HG03558 (cell line): ENCODE measurements at regions not wholly inside any gene's neighbourhood (a gene's known extent, or its start where the extent isn't known, plus 50 kb on each side); places are given as distances from the start of the nearest gene placed in this dataset.

Experiments used
- ATAC-seq: cut with Tn5 transposase; IDR thresholded peaks from one replicate; pipeline ENCODE4 v1.9.1; 2021; ENCODE audit warnings: moderate number of reproducible peaks; ENCODE audit not compliant: unreplicated experiment; ENCODE audit errors: extremely low read depth

DNA sequence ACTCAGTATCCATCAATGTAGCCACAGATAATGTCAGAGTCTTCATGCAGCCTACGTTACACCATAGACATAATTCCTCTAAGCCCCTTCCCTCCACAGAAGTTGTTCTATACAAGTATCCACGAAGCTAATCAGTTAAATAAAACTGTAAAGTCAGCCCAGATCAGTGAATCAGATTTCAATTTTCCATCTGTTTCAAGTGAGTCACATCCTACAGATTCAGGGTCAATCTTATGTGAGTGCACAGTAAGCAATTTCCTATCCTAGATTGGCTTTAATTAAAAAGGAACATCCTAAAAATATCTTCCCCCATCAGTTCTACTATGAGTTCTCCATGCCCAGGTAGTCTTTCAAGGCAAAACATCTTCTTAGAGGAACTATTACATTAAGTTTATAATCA lies 402.5 kb downstream of the EFNA5 start:
- ATAC-seq, result no peak

DNA sequence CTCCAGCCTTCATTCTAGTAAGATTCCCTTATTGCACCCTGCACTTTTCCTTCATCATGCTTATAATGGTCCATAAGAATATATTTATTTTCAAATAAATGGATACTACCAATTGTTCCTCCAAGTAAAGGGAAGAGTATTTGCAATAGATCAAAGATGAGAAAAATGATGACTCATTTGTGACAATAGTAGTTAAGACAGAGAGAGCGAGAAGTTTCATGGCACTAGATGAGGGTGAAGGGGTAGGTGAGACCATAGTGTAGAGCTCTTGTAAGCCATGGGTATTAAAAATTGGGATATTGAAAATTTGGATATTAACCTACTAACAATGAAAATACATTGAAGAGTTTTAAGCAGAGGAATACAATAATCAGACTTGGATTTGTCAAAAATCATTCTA lies 404.6 kb downstream of the EFNA5 start:
- no peak for ATAC-seq

GRCh38 chr5:107265193-107265592 lies 405.5 kb downstream of the EFNA5 start:
- ATAC-seq, result no peak

DNA sequence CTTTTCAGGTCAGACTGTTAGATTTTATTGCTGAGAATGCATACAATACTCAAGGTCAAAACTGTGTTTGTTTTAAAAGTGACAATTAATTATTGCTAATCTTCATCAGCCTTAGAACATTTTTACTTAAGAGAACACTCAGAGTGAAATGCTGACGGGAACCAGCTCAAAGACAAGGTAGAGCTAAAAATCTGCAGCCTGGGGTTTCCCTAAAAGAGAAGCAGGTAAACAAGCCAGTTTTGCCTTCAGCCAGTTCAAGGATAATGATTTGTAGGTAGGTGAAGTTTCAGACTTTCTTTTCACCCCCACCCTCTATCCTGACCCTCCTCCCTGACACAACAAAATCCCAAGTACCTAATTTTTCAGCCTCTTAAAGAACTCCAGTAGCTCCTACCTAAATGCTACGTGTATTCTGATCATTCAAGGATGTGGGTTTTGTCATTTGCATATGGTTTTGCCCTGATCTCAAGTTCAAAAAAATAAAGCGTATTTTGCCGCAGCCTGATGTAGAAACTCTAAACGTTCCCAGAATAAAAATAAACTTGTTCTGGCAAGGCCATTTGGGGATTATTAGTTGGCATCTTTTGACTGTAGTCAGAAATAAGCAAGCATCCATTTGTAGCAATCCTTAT lies 407.2 kb downstream of the EFNA5 start:
- ATAC-seq, result peak; percentile 92

GRCh38 chr5:107257885-107258520 lies 412.7 kb downstream of the EFNA5 start:
- peak; percentile 58 for ATAC-seq

GRCh38 chr5:107254902-107255234 lies 415.9 kb downstream of the EFNA5 start:
- ATAC-seq, result no peak

DNA sequence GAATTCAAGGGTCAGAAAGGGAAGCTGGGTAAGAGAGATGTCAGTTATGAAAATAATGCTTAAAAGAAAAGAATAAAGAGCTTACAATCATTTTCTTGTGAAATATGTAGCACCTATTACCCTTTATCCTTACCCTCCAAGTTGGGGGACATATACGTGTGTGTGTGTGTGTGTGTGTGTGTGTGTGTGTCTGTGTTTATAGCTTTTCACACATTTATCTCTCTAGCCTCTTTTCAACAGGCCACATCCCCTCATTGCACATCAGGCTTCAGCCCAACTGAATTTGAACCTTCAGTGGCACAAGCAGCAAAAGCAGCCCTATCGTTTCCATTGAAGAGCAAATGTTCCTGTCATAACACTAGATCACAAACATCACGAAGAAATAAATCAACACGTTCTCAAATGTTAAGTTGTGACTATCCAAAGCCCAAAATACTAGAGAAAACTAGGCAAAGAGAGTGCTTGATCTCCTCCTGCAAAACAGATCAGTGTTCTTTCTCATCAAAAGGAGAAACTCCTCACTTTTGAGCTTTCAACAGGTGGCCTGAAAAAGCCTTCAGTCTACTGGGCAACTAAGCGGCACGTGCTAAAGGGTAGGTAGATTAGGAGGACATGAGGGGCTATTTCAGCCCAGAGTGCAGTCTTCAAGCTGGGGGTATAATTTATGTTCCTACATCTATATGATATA lies 416.4 kb downstream of the EFNA5 start:
- no peak for ATAC-seq

GRCh38 chr5:107253246-107253645 lies 417.5 kb downstream of the EFNA5 start:
- no peak for ATAC-seq

GRCh38 chr5:107251151-107251550 lies 419.6 kb downstream of the EFNA5 start:
- no peak for ATAC-seq

DNA sequence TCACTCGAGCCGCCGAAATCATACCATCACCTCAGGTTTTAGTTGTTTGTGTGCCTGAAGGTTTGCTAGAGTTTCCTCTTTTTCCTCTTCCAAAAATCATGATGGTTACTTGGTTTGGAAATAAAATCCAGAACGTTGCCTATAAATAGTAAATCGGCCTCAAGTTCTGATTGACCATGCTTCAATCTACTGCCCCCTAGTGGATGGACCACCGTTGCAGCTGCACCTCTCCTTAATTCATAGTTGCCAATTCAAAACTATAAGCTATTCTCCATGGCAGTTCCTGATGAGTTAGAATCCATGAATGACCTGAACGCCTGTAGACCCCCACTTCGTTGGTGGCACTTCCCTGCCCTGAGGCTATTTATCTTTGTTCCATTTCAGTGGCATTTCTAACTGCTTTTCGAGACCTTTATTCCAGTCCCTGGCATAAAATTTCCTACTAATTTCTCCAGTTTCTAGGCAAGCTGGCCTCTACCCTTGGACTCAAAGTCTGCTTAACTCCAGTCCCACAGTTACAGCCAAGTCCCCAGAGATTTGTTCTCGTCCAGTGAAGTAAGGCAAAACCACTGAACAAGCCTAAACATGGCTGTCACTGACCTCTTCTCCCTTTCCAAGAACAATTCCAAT lies 422.6 kb downstream of the EFNA5 start:
- ATAC-seq, result no peak

- no peak for ATAC-seq
Measured at GRCh38 chr5:107247427-107247826, 423.3 kb downstream of the EFNA5 start.

DNA sequence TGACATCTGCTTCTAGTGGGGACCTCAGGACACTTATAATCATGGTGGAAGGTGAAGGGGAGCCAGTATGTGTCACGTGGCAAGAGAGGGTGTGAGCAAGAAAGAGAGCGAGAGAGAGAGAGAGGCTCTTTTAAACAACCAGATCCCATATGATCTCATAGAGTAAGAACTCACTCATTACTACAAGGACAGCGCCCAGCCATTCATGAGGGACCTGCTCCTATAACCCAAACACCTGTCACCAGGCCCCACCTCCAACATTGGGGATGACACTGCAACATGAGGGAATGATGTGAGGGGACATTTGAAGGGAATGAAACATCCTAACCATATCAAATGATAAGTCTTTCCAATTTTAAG lies 427.5 kb downstream of the EFNA5 start:
- ATAC-seq, result no peak

- ATAC-seq, result no peak
Measured at GRCh38 chr5:107242411-107243219, 428.1 kb downstream of the EFNA5 start.

- no peak for ATAC-seq
Measured at GRCh38 chr5:107241841-107242240, 428.9 kb downstream of the EFNA5 start.

DNA sequence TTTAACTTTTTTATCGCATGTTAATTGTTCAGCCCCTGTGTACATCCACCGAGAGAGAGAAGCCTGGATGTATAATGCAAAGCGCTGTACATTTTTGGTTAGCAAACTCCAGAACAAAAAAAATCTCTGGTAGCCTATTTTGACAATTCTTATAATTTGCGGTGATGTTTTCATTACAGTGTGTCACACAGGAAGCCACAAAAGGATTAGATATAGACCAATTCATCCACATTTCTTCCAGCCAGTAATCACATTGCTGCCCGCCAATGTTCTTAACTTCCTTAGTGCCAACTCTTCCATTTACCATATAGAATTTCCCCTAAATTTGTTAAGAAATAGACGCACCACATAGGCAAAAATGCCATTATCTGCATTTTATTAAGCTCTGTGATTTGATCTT lies 435.6 kb downstream of the EFNA5 start:
- ATAC-seq, result no peak

DNA sequence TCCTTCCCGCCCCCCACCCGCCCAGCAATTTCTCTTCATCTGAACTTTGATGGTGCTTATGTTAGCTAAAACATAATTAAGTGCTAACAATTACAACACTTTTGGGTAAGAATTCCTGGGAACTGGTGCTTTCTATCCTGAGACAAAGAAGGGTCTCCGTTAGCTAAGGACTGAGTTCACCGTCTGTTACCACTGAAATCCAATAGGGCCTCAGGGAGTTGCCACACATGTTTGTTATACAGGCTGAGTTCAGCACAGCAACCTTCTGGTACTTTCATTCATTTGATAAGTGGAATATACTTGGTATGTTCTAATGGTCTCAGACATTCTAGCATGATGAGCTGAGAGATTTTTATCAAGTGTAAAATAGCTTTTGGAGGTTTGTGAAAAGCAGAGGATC lies 437.9 kb downstream of the EFNA5 start:
- ATAC-seq, result no peak

DNA sequence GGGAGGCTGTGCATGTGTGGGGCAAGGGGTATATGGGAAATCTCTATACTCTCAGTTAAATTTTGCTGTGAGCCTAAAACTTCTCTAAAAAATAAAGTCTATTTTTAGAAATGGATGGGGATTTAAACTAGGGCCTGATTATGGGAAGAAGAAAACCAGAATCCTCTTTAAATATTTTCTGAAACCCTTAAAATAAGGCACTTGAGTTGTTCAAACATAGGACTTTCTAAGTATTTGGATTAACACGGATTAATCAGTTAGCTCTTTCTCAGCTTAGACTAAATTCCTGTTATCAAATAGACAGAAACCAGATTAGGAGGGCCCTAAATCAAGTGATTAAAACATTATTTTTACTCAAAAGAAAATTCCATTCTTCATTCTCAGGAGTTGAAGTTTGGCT lies 438.4 kb downstream of the EFNA5 start:
- no peak for ATAC-seq

GRCh38 chr5:107231191-107231590 lies 439.5 kb downstream of the EFNA5 start:
- no peak for ATAC-seq

- ATAC-seq, result no peak
Measured at GRCh38 chr5:107230367-107230766, 440.4 kb downstream of the EFNA5 start.

- ATAC-seq, result no peak
Measured at GRCh38 chr5:107228226-107228625, 442.5 kb downstream of the EFNA5 start.

DNA sequence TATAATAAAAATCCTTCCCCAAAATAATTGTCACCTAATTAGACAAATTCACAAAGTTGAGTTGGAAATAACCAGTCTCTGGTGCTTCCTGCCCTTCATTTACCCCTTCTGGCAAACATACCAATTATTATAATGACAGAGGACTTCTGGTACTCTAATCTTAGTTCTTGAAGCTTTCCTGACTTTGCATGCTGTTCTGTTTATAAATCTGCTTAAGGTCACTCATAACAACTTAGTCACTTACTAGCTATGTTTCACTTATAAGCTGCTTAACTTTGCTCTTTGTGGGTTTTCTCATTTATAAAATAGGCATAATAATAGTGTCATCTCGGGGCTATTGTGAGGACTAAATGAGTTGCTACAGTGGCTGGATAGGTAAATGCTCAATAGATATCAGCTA lies 446.5 kb downstream of the EFNA5 start:
- no peak for ATAC-seq
